Caco-2 (cell line): ENCODE measurements at regions not wholly inside any gene's neighbourhood (a gene's known extent, or its start where the extent isn't known, plus 50 kb on each side); places are given as distances from the start of the nearest gene placed in this dataset.

ENCODE experiments used
- BruUV-seq: library from RNA; stranded (reverse); fragments of 400-500 nt; replicated peaks from 2 replicates; lab custom pipeline; 2021; lab: Mats Ljungman, UMichigan
- CTCF ChIA-PET: fragments of 300-600 bp; sonication (Branson Sonifier 250); formaldehyde crosslinking; loops from one replicate; lab custom pipeline; 2022; ENCODE audit warnings: antibody characterized with exemption; lab: Charles Lee
- POLR2A ChIA-PET: fragments of 300-600 bp; sonication (Branson Sonifier 250); formaldehyde crosslinking; loops from one replicate; lab custom pipeline; 2022; ENCODE audit warnings: antibody characterized with exemption; lab: Charles Lee
- DNase-seq, 2 experiments: peaks; one replicate each; pipeline versions ENCODE4 v3.0.0 to v3.0.0-alpha.2; 2020 to 2022
- H3K27me3 ChIP-seq: replicated peaks from 2 replicates; pipeline ENCODE4 v1.6.0; 2011; ENCODE audit warnings: low read length; ENCODE audit not compliant: control insufficient read depth, insufficient read depth
- H3K36me3 ChIP-seq: 2 replicates; pipeline ENCODE4 v1.5.1; 2011; ENCODE audit warnings: low read length; ENCODE audit not compliant: control insufficient read depth, insufficient read depth
- H3K4me1 ChIP-seq: fragments of 250-450 bp; sonication (Bioruptor Pico); 2 replicates; pipeline ENCODE4 v1.5.1; 2020; ENCODE audit warnings: mild to moderate bottlenecking
- H3K4me3 ChIP-seq: 2 replicates; pipeline ENCODE4 v1.5.1; 2011; ENCODE audit warnings: low read depth, mild to moderate bottlenecking, control low read depth, low read length
- H3K9me3 ChIP-seq: fragments of 250-450 bp; sonication (Bioruptor Pico); 2 replicates; pipeline ENCODE4 v1.5.1; 2020; ENCODE audit warnings: mild to moderate bottlenecking, moderate library complexity
- H3K27ac Mint-ChIP-seq: one replicate; pipeline ENCODE4 v1.8.0; 2022; ENCODE audit warnings: mixed read lengths; ENCODE audit not compliant: unreplicated experiment
- H3K27me3 Mint-ChIP-seq: one replicate; pipeline ENCODE4 v1.8.0; 2022; ENCODE audit warnings: mixed read lengths; ENCODE audit not compliant: insufficient read depth, unreplicated experiment
- H3K36me3 Mint-ChIP-seq: one replicate; pipeline ENCODE4 v1.8.0; 2022; ENCODE audit warnings: mild to moderate bottlenecking, mixed read lengths; ENCODE audit not compliant: insufficient read depth, unreplicated experiment
- H3K4me1 Mint-ChIP-seq: one replicate; pipeline ENCODE4 v1.8.0; 2022; ENCODE audit warnings: low read depth, mixed read lengths; ENCODE audit not compliant: unreplicated experiment
- H3K4me3 Mint-ChIP-seq: one replicate; pipeline ENCODE4 v1.8.0; 2022; ENCODE audit warnings: mild to moderate bottlenecking, moderate library complexity, mixed read lengths; ENCODE audit not compliant: unreplicated experiment
- H3K9me3 Mint-ChIP-seq: one replicate; pipeline ENCODE4 v1.8.0; 2022; ENCODE audit warnings: mixed read lengths; ENCODE audit not compliant: unreplicated experiment
- CTCF ChIP-seq, 2 experiments: fragments of 200-600 bp in 1 of 2; IDR thresholded peaks; 1 replicate in 1 of 2; 2 replicates in 1 of 2; pipeline versions ENCODE4 v1.5.1 to v1.8.0; 2011 to 2022; ENCODE audit warnings: antibody characterized with exemption in 1 of 2, control low read depth in 1 of 2, inconsistent platforms in 1 of 2, low read depth in 1 of 2, low read length in 1 of 2, mild to moderate bottlenecking in 1 of 2, moderate library complexity in 1 of 2; ENCODE audit not compliant: insufficient read depth in 1 of 2, severe bottlenecking in 1 of 2, unreplicated experiment in 1 of 2
- intact Hi-C: fragments of 100-400 bp; cut with micrococcal nuclease; formaldehyde crosslinking; loops from one replicate; pipeline ENCODE4 v1.10.0; 2022; ENCODE audit not compliant: unreplicated experiment

GRCh38 chr12:94042321-94042720 lies 106.1 kb upstream of the PLXNC1 start:
- Histone ChIP-seq H3K4me1 (no peaks in the 10 kb centered on the region), H3K36me3 (no peaks in the 10 kb centered on the region), H3K9me3 (peaks cover 7% of the 10 kb centered on the region; the same call in 1 of the 2 replicates), H3K4me3 (no peak overlapping the region), H3K27me3 (no peaks in the 10 kb centered on the region)
- ChIA-PET POLR2A (interaction anchor here (0.6 kb wide), 1 partner anchor 98 kb away, joined by 5 read pairs; no protein-coding TSS in a partner anchor), CTCF (no interaction called here)
- Mint-ChIP-seq H3K27me3 (no peaks in the 10 kb centered on the region), H3K4me3 (no peak overlapping the region), H3K9me3 (peaks cover 21% of the 10 kb centered on the region), H3K36me3 (no peaks in the 10 kb centered on the region), H3K4me1 (no peaks in the 10 kb centered on the region), H3K27ac (no peak overlapping the region)
- no TSS peak for BruUV-seq
- intact Hi-C loops: no loop called here
- no peak for DNase-seq
- no peak for TF ChIP-seq CTCF (IDR thresholded peaks at IDR 0.05; ENCODE audit: insufficient read depth in 1 of 2, low read depth in 1 of 2, low read length in 1 of 2, severe bottlenecking in 1 of 2, unreplicated experiment in 1 of 2)

GRCh38 chr12:94046626-94047410 lies 101.6 kb upstream of the PLXNC1 start:
- no peaks in the 10 kb centered on the region for H3K4me1 ChIP-seq
- H3K27me3 Mint-ChIP-seq: no peaks in the 10 kb centered on the region
- peaks cover 6% of the 10 kb centered on the region for H3K4me1 Mint-ChIP-seq
- no TSS peak for BruUV-seq
- CTCF ChIA-PET: interaction anchor here (0.7 kb wide), 2 partner anchors 28 to 307 kb away, joined by 3 read pairs; no protein-coding TSS in a partner anchor
- H3K4me3 Mint-ChIP-seq: no peak overlapping the region
- H3K4me3 ChIP-seq: no peak overlapping the region
- no peak for TF ChIP-seq CTCF (IDR thresholded peaks at IDR 0.05; ENCODE audit: insufficient read depth in 1 of 2, low read depth in 1 of 2, low read length in 1 of 2, severe bottlenecking in 1 of 2, unreplicated experiment in 1 of 2)
- no peaks in the 10 kb centered on the region for H3K36me3 Mint-ChIP-seq
- H3K9me3 Mint-ChIP-seq: peaks cover 14% of the 10 kb centered on the region
- no peak overlapping the region for H3K27ac Mint-ChIP-seq
- H3K36me3 ChIP-seq: no peaks in the 10 kb centered on the region
- peak; percentile 19 to 41 for DNase-seq
- POLR2A ChIA-PET: no interaction called here
- H3K27me3 ChIP-seq: no peaks in the 10 kb centered on the region
- intact Hi-C loops: no loop called here
- no peaks in the 10 kb centered on the region for H3K9me3 ChIP-seq

- no peaks in the 10 kb centered on the region for H3K27me3 Mint-ChIP-seq
- peaks cover 16% of the 10 kb centered on the region for H3K9me3 Mint-ChIP-seq
- Histone ChIP-seq H3K4me1 (peaks cover 2% of the 10 kb centered on the region), H3K4me3 (no peak overlapping the region), H3K27me3 (no peaks in the 10 kb centered on the region), H3K36me3 (no peaks in the 10 kb centered on the region), H3K9me3 (no peaks in the 10 kb centered on the region)
- CTCF ChIA-PET: interaction anchor here (0.7 kb wide), 1 partner anchor 308 kb away, joined by 3 read pairs; no protein-coding TSS in a partner anchor
- no TSS peak for BruUV-seq
- H3K4me1 Mint-ChIP-seq: peaks cover 6% of the 10 kb centered on the region
- POLR2A ChIA-PET: no interaction called here
- intact Hi-C loops: no loop called here
- no peak overlapping the region for H3K27ac Mint-ChIP-seq
- no peak for TF ChIP-seq CTCF (IDR thresholded peaks at IDR 0.05; ENCODE audit: insufficient read depth in 1 of 2, low read depth in 1 of 2, low read length in 1 of 2, severe bottlenecking in 1 of 2, unreplicated experiment in 1 of 2)
- no peak for DNase-seq
- H3K36me3 Mint-ChIP-seq: no peaks in the 10 kb centered on the region
- no peak overlapping the region for H3K4me3 Mint-ChIP-seq
Measured at GRCh38 chr12:94047781-94048567, 100.4 kb upstream of the PLXNC1 start.
